Natural killer cell (primary cell): ENCODE measurements at regions not wholly inside any gene's neighbourhood (a gene's known extent, or its start where the extent isn't known, plus 50 kb on each side); places are given as distances from the start of the nearest gene placed in this dataset.

Experiments used
- ATAC-seq, 3 donors: fragments of 150-1000 bp in 2 of 3; fragments of 200-7000 bp in 1 of 3; cut with Tn5 transposase; 1 replicate in 1 of 3; 2 replicates in 2 of 3; pipeline ENCODE4 v1.10.0; 2021; ENCODE audit warnings: mild to moderate bottlenecking in 2 of 3, moderate library complexity in 2 of 3
- DNase-seq, 2 donors: peaks; one replicate each; pipeline versions ENCODE4 v3.0.0 to v3.0.0-alpha.2; 2013 to 2021; ENCODE audit warnings: mixed read lengths in 1 of 2
- H3K27ac ChIP-seq: one replicate; pipeline ENCODE4 v1.5.1; 2013; ENCODE audit warnings: mild to moderate bottlenecking, low read length
- H3K27me3 ChIP-seq: one replicate; pipeline ENCODE4 v1.6.1; 2013; ENCODE audit warnings: low read length; ENCODE audit not compliant: control insufficient read depth, insufficient read depth
- H3K36me3 ChIP-seq: one replicate; pipeline ENCODE4 v1.6.1; 2013; ENCODE audit warnings: low read length; ENCODE audit not compliant: control insufficient read depth, insufficient read depth
- H3K4me1 ChIP-seq: one replicate; pipeline ENCODE4 v1.6.1; 2013; ENCODE audit warnings: low read length; ENCODE audit not compliant: control insufficient read depth, insufficient read depth
- H3K4me3 ChIP-seq: one replicate; pipeline ENCODE4 v1.5.1; 2013; ENCODE audit warnings: low read length
- H3K9me3 ChIP-seq: one replicate; pipeline ENCODE4 v1.6.1; 2013; ENCODE audit warnings: low read length; ENCODE audit not compliant: control insufficient read depth, insufficient read depth
- H3K27ac Mint-ChIP-seq, 2 donors: one replicate each; pipeline ENCODE4 v1.8.0; 2022; ENCODE audit warnings: mild to moderate bottlenecking in 2 of 2, mixed read lengths in 2 of 2, moderate library complexity in 1 of 2
- H3K27me3 Mint-ChIP-seq, 2 donors: one replicate each; pipeline ENCODE4 v1.8.0; 2022; ENCODE audit warnings: low read depth in 2 of 2, mixed read lengths in 2 of 2
- H3K36me3 Mint-ChIP-seq: one replicate; pipeline ENCODE4 v1.8.0; 2022; ENCODE audit warnings: mixed read lengths
- H3K4me1 Mint-ChIP-seq, 2 donors: one replicate each; pipeline ENCODE4 v1.8.0; 2022; ENCODE audit warnings: mixed read lengths in 2 of 2
- H3K4me3 Mint-ChIP-seq: one replicate; pipeline ENCODE4 v1.8.0; 2022; ENCODE audit warnings: mild to moderate bottlenecking, moderate library complexity, mixed read lengths
- H3K9me3 Mint-ChIP-seq, 2 donors: one replicate each; pipeline ENCODE4 v1.8.0; 2022; ENCODE audit warnings: mixed read lengths in 2 of 2
- WGBS: methylation state at CpG from one replicate; pipeline ENCODE4 v1.1.7; 2013; ENCODE audit warnings: missing lambda C conversion rate; ENCODE audit not compliant: insufficient coverage; 5-methylcytosine and 5-hydroxymethylcytosine counted together
- intact Hi-C: fragments of 100-400 bp; cut with micrococcal nuclease; formaldehyde crosslinking; loops from one replicate; pipeline ENCODE4 v1.14.2; 2022
- TF ChIP-seq, protein P1 (sequence below): fragments of 200-600 bp; IDR thresholded peaks from one replicate; pipeline ENCODE4 v1.8.0; 2022; ENCODE audit warnings: antibody characterized with exemption

DNA sequence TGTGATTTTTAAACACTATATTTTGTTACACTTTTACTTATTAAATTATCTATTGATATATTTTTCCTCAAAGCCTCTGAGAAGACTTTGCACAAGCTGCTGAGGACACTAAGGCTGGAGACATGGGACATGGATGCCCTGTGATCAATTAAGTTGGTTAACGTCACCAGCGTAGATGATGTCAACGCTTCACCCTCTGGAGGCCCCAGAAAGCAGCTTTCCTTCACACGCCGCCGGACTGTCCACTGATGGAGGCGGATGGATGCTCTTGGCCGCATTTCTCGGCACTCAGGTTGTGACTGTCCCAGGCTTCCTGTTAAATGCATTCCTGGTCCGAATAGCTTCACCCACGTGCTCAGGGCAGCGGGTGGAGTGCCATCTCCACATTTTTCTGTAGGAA lies 247.5 kb downstream of the VAPA start:
- TF ChIP-seq, protein P1, sequence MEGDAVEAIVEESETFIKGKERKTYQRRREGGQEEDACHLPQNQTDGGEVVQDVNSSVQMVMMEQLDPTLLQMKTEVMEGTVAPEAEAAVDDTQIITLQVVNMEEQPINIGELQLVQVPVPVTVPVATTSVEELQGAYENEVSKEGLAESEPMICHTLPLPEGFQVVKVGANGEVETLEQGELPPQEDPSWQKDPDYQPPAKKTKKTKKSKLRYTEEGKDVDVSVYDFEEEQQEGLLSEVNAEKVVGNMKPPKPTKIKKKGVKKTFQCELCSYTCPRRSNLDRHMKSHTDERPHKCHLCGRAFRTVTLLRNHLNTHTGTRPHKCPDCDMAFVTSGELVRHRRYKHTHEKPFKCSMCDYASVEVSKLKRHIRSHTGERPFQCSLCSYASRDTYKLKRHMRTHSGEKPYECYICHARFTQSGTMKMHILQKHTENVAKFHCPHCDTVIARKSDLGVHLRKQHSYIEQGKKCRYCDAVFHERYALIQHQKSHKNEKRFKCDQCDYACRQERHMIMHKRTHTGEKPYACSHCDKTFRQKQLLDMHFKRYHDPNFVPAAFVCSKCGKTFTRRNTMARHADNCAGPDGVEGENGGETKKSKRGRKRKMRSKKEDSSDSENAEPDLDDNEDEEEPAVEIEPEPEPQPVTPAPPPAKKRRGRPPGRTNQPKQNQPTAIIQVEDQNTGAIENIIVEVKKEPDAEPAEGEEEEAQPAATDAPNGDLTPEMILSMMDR, result no peak
- intact Hi-C loops, result no loop called here

DNA sequence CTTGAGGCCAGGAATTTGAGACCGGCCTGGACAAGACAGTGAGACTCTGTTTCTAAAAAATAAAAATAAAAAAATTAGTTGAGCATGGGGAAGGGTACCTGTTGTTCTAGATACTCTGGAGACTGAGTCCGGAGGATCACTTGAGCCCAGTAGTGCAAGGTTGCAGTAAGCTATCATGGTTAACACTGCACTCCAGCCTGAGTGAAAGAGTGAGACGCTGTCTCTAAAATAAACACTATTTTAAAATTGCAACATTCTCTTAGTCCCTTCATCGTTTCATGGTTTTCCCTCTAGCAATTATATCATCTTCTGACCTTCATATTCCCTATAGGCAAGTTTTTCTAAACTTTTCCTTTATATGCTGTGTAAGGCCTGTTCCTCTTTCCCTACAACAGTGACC lies 248.5 kb downstream of the VAPA start:
- no peaks in the 10 kb centered on the region for H3K27me3 ChIP-seq
- TF ChIP-seq, protein P1, result no peak
- intact Hi-C loops, result no loop called here
- H3K9me3 ChIP-seq, result no peaks in the 10 kb centered on the region
- H3K9me3 Mint-ChIP-seq, result peaks cover 0 to 2% of the 10 kb centered on the region in 2 donors
- H3K4me3 ChIP-seq, result no peak overlapping the region
- H3K36me3 Mint-ChIP-seq, result no peaks in the 10 kb centered on the region
- ATAC-seq (no peak), DNase-seq (no peak)
- H3K4me1 ChIP-seq, result no peaks in the 10 kb centered on the region
- H3K36me3 ChIP-seq, result no peaks in the 10 kb centered on the region
- H3K4me1 Mint-ChIP-seq, result no peaks in the 10 kb centered on the region
- no peak overlapping the region for H3K27ac Mint-ChIP-seq
- H3K4me3 Mint-ChIP-seq, result no peak overlapping the region
- no peaks in the 10 kb centered on the region for H3K27me3 Mint-ChIP-seq
- WGBS, result 88% methylated on average over 4 of the region's 4 CpGs
- no peak overlapping the region for H3K27ac ChIP-seq

More for the DNA sequence above, 247.5 kb downstream of the VAPA start:
- H3K36me3 Mint-ChIP-seq, result no peaks in the 10 kb centered on the region
- Histone ChIP-seq H3K9me3 (no peaks in the 10 kb centered on the region), H3K4me1 (no peaks in the 10 kb centered on the region), H3K27ac (no peak overlapping the region), H3K36me3 (no peaks in the 10 kb centered on the region), H3K27me3 (no peaks in the 10 kb centered on the region), H3K4me3 (no peak overlapping the region)
- no peaks in the 10 kb centered on the region for H3K27me3 Mint-ChIP-seq
- no peak overlapping the region for H3K27ac Mint-ChIP-seq
- no peak for ATAC-seq
- H3K4me1 Mint-ChIP-seq, result no peaks in the 10 kb centered on the region
- no peak for DNase-seq
- H3K4me3 Mint-ChIP-seq, result no peak overlapping the region
- 94% methylated on average over 12 of the region's 12 CpGs for WGBS
- peaks cover 0 to 2% of the 10 kb centered on the region in 2 donors for H3K9me3 Mint-ChIP-seq

DNA sequence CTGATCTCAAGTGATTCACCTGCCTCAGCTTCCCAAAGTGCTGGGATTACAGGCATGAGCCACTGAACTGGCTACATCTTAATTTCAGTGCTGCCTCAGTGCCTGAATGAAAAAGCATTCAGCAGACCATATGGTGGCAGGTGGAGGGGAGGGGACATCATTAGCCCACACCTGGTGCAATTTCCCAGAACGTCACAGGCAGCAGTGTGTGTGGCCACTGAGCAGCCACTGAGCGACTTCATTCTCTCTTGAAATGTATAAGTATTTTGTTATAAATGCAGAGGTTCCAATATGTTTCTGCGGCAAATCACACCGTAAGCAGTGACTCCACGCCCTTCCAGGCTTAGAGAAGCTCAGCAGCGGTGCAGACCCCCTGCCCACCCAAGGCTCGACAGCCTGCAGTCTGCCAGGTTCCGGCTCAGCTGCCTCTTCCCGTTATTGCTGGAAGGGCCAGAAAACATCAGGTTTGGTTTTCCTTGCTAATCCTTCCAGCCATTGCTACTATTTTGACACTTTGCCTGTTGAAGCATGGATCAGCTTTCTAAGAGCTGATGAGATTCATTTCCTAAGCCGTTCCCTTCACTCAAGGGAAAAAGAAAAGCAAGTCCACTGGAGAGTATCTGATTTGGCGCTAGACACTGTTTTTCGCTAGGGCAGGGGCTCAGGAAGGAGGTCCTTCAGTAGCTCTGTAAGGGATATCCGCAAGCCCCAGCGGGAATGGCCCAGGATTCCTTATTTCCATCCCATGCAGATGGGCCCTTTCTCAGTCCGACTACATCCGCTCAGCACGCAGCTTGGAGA lies 250.7 kb downstream of the VAPA start:
- no peaks in the 10 kb centered on the region for H3K4me1 ChIP-seq
- intact Hi-C loops, result no loop called here
- Mint-ChIP-seq H3K36me3 (no peaks in the 10 kb centered on the region), H3K4me1 (no peaks in the 10 kb centered on the region), H3K27me3 (no peaks in the 10 kb centered on the region), H3K27ac (no peak overlapping the region), H3K4me3 (no peak overlapping the region), H3K9me3 (no peaks in the 10 kb centered on the region)
- no peak for ATAC-seq
- TF ChIP-seq, protein P1, result no peak
- H3K36me3 ChIP-seq, result no peaks in the 10 kb centered on the region
- no peaks in the 10 kb centered on the region for H3K27me3 ChIP-seq
- WGBS, result 90% methylated on average over 14 of the region's 17 CpGs
- no peaks in the 10 kb centered on the region for H3K9me3 ChIP-seq
- H3K4me3 ChIP-seq, result no peak overlapping the region
- H3K27ac ChIP-seq, result no peak overlapping the region
- DNase-seq, result no peak
